ENCODE measurements at regions not wholly inside any gene's neighbourhood (a gene's known extent, or its start where the extent isn't known, plus 50 kb on each side); places are given as distances from the start of the nearest gene placed in this dataset.

DNA sequence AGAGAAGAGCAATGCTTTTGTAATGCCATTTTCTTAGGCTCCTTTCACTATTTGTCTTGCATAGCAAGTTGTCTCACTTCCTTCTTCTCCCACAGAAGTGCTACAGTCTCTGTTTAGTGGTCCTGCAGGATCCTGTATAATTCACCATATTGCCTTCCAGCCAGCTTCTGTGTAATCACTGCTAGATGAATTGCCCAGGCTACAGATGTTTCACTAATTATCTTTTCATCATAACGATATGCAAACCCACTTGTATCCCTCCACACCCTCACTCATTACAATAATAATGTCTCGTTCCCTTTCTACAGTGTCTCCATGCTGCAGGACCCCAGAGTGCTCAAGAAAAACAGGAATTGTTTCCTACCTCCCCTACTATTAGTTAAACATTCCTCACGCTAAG is 402.9 kb downstream of the TBL1XR1 start:
- DNase-seq (ENCODE audit: low spot score): no peak

DNA sequence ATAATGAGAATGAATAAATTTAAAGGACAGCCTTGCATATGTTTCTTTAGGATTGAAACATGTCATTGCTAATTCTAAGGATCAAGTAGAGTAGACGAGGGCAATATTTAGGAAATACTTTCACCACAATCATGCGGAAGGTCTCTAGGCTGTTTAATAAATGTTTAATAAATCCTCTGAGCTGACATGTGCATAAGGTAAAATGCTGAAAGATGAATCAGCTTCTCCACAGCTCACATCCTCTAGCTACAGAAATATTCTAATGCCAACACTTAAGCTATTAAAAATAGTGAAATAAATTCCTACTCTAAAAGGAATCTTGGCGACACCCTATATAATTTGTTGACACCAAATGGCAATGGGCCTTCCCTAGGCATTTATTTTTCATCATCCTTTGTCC is 407.3 kb downstream of the TBL1XR1 start:
- DNase-seq (ENCODE audit: low spot score): no peak

DNA sequence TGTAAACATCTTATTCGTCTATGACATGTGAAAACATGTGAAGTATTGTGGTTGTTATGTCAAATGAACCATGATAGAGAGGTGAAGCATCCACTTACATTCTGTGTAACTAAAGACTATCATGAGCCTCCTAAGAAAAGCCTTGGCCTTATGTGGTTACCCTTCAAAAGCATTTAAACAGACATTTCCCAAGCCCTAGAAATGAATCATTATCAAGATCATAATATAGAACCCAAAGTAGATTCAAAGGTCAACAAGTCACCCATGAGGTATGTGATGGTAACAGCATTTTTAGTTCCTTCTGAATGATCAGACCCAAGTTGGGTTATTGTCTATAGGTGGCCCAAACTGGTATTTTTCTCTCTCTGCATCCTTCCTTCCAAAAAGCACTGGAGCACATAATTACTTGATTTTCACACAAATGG is 408.0 kb downstream of the TBL1XR1 start:
- DNase-seq (ENCODE audit: low spot score): no peak

DNA sequence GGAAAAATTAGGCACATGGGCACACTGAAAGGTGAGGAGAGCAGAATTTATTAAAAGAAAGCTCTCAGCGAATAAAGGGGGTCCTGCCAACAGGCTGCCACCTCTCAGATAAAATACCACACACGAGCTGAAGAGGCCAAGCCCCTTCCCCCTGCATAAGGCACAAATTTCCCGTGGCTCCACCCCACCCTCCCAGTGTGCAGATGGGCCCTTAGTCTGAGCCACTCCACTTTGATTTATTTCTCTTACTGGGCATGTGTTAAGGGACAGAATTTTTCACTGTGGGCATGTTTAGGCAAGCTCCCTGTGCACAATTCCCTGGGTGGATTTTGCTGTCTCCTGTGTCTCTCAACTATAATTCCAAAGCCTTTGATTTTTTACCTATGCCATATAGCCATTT is 409.8 kb downstream of the TBL1XR1 start:
- DNase-seq (ENCODE audit: low spot score): no peak

DNA sequence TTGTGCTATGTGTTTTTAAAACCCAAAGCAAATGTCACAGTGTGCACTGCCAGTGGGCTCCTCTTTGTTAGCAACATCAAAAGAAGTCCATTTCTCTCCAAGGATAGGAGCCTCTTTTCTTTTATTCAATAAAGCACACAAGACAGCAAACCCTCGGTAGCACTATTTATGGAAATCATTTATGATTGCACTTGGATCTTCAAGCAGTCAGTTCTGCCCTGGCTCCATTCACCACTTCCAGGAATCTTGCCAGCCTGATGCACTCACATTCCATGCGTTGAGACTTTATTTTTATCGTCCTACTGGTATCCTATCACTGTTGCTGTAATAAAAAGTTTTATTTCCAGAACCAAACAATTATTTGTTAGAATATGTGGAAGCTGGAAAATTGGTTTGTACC is 412.1 kb downstream of the TBL1XR1 start:
- no peak for DNase-seq (ENCODE audit: low spot score)

DNA sequence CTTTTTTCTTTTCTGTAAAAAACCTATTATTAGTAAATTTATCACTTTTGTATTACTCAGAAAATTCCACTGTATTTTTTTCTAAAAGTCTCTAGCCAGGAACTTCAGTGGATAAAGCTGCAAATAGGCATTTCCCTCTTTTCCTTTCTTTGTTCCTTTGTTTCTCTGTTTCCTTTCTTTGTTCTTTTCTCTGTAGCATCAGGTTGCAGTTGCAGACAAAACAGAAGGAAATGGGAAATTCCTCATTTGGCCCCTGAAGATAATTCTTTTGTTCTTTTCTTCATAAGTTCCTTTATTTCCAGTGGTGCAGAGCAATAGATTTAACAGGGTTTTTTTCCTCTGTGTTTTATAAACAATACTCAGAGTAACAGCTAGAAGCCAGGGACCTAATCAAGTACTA is 416.5 kb downstream of the TBL1XR1 start:
- no peak for DNase-seq (ENCODE audit: low spot score)

DNA sequence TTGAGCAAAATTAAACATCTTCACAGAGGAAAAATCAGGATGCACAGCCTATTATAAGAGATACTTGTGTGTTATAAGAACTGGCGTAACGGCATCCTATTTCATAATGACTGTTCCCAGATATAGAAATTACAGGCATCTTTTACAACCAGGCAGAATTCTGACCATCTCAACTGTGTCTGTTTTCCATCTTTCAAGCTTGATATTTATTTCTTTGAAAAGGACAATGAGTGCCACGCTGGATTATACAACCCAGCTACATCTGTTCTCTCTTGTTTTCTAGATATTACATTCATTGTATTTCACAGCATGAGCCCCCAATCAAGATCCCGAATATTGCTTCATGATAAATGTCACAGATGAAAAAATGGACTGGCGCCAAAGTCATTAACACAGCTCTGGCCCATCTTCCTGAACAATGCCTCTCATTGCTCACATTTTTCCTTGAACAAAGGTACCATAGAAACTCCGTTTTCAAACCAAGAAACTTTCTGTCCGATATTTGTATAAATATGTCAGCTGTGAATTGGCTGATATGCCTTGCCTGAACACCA is 420.6 kb downstream of the TBL1XR1 start:
- DNase-seq (ENCODE audit: low spot score): no peak

DNA sequence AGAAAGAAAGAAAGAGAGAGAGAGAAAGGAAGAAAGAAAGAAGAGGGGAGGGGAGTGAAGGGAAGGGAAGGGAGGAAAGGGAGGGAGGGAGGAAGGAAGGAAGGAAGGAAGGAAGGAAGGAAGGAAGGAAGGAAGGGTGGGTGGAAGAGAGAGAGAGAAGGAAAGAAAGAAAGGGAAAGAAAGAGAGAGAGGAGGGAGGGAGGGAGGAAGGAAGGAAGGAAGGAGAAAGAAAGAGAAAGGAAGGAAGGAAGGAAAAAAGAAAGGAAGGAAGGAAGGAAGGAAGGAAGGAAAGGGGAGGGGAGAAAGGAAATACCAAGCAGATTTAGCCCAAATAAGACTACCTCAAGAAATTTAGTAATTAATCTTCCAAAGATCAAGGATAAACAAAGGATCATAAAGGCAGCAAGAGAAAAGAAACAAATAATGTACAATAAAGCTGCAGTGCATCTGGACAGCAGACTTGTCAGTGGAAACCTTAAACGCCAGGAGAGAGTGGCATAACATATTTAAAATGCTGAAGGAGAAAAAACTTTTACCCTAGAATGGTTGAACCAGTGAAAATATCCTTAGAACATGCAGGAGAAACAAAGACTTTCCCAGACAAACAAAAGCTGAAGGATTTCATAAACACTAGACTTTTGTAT is 427.6 kb downstream of the TBL1XR1 start:
- DNase-seq (ENCODE audit: low spot score): no peak

DNA sequence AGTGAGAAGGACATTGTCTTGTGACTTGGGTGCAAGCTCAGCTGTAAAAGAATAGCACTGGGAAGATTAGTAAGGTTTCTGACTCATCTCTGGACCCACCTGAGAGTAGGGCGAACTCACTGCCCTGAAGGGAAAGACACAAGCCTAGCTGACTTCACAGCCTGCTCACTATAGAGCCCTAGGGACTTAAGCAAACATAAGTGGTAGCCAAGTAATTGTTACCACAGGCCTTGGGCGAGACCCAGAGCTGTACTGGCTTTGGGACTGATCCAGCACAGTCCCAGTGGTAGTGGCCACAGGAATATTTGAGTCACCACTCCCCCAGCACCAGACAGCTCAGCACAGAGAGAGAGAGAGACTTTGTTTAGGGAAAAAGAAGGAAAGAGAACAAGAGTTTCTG is 429.9 kb downstream of the TBL1XR1 start:
- no peak for DNase-seq (ENCODE audit: low spot score)

DNA sequence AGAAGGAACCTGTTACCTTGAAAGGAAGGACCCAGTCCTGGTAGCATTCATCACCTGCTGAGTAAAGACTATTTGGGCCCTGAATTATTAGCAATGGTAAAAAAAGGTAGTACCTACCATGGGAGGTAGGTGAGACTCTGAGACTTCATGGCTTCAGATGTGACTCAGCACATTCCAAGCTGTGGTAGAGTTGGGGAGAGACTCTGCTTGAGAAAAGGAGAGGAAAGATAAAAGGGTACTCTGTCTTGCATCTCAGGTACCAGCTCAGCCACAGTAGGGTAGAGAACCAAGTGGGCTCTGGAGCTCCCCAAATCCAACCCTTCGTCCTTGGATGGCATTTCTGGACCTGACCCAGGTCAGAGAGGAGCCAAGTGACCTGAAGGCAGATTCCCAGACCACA is 430.4 kb downstream of the TBL1XR1 start:
- no peak for DNase-seq (ENCODE audit: low spot score)

DNA sequence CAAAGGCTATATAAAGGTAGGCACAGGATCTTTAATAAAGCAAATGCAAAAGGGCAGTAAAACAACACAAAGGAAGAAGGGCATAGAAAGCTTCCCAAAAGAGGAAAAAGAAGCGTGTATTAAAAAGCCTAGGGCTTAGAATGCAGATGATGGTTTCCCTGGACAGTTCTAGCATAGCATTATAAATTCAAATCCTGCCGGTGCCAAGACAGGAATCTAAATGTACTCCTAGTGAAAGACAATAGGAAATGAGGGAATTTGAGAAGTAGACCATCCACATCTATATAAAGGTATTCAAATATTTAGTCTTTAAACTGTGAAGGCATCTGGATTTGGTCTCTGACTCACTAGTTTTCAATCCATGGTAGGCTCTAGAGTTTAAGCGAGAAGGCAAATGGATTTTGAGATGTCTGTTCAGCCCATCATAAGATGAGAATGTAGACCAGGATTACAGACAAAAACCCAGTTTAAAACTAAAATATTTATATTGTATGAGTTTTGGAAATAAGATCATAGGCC is 431.8 kb downstream of the TBL1XR1 start:
- DNase-seq (ENCODE audit: low spot score): no peak

DNA sequence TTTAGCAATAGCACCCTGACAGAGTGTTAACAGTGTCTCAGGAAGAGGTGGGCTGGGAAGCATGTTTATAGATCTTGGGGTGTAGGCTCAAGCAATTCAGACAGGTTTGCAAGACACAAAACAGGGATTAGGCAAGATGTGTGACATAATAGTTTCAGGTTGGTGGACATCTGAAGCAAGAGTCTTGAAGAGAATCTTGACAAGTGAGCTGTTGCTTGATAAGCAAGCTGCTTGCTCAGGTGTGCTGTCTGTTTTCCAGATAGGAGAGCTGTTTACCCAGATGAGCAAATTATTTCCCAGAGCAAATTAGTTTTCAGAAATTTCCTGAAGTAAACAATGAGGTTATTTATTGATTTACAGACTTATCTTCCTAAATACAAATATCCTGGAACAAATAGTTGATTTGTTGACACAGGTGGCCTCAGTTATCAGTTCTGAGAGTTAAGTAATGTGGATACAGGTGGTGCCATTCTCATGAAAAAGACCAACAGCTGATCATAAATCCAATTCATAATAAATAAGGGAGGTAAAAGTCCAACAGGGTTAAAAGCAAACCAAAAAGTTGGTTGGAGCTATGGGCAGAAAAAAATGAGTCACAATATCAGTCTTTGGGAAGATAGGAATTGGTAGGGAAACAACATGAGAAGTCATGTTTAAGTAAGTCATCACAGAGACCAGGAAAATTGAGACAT is 437.3 kb downstream of the TBL1XR1 start:
- DNase-seq (ENCODE audit: low spot score): no peak

DNA sequence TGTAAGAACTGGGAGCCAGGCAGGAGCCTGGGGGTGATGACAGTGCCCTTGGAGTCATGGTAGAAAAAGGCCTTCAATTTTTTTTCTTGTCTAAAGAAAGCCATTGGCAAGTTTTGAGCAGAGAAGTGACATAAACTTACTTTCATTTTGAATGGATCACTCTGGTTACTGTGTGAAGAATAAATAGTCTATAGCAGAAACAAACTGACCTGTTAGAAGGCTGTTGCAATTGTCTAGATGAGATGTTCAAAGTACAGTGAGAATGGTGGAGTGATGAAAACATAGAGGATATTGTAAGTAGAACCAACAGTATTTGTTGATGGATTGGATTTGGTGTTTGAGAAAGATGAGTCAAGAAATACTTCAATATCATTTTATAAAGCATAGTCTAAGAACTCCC is 439.9 kb downstream of the TBL1XR1 start:
- no peak for DNase-seq (ENCODE audit: low spot score)

DNA sequence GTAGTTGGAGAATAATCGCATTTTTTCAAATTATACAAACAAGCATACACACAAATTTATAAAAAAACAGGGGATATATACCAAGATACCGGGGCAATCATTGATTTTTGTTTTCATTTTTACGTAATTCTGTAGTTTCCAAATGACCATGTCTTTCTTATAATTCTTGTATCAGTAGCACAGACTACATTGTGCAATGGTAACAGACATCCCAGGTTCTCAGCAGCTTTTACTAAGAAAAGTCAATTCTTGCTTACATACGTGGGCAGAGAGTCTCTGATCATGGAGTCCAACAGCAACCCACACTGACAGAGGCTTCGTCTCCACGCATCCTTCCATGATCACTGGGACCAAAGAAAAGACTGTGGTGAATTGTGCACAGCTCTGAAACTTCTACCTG is 441.3 kb downstream of the TBL1XR1 start:
- no peak for DNase-seq (ENCODE audit: low spot score)

DNA sequence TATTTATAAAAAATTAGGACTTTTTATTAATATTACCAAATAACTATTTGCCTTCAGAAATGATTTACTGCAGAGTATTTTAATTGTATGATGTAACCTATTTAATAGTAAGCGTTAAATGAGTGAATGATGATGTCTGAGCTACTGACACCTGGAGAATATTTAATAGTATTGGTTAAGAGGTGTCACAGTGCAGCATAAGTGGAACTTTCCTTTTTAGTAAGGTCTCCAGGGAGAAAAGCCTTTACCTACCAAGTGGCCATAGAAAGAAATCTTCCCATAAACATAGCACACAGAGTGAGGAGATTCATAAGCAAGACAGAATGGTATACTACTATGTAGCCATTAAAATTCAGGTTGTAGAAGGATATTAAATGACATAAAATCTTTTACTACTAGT is 441.7 kb downstream of the TBL1XR1 start:
- no peak for DNase-seq (ENCODE audit: low spot score)

DNA sequence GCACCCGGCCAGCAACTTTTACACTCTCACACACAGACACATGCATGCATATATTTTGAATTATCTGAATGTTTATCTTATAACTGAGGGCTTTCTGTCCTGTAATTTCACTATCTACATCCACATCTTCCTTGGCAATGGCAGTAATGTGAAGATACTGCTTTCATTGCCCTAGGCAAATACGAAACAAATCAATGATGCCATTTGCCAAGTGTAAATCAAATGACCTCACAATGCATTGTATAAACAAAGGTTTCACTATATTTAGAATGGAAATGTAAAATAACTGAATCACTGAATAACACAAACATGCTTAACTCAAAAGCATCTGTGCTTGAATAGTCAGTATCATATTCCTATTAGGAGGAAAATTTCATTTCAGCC is 455.6 kb downstream of the TBL1XR1 start:
- DNase-seq (ENCODE audit: low spot score): no peak

DNA sequence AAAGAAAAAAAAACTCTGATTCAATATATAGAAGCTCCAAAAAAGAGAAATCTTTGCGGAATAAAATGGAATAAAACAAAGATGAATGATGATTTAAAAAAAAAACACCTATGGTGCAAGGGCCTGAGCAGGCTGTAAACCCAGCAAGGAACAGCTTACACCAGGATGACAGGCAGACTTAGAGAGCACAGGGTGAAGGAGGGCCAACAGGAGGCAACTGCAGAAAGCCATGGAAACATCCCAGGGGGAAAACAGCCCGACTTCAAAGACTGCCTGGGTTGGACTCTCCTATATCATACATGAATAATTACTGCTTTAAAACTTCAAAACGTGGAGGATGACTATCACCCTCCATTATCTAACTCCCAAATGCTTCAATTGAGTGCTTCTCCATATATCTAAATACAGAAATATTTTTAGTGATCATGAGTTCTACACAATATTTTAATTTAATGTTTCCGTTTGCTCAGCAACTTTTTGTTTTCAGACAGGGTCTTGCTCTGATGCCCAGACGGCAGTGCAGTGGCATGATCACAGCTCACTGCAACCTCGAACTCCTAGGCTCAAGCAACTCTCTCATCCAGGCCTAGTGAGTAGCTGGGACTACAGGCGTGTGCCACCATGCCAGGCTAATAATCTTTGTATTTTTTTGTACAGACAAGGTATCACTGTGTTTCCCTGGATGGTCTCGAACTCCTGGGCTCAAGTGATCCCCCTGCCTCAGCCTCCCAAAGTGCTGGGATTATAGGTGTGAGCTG is 456.2 kb downstream of the TBL1XR1 start:
- DNase-seq (ENCODE audit: low spot score): no peak

DNA sequence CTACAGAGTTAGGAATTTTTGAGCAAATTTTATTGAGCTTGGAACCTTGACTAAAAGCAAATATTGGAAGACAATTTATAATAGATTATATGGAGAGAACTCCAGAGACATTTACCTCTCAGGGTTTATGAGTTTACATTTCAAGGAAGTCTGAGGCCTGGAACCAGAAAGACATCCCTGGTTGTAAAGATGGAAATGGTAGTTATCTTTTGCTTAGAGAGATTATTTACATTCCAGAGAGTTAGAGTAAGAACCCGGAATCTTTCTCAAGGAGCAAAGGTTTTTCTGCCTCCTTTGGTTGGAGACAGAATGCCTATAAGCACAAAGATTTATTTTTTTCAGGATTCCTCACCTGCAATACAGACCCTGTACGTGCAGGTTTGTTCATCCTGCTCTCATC is 458.1 kb downstream of the TBL1XR1 start:
- DNase-seq (ENCODE audit: low spot score): no peak

DNA sequence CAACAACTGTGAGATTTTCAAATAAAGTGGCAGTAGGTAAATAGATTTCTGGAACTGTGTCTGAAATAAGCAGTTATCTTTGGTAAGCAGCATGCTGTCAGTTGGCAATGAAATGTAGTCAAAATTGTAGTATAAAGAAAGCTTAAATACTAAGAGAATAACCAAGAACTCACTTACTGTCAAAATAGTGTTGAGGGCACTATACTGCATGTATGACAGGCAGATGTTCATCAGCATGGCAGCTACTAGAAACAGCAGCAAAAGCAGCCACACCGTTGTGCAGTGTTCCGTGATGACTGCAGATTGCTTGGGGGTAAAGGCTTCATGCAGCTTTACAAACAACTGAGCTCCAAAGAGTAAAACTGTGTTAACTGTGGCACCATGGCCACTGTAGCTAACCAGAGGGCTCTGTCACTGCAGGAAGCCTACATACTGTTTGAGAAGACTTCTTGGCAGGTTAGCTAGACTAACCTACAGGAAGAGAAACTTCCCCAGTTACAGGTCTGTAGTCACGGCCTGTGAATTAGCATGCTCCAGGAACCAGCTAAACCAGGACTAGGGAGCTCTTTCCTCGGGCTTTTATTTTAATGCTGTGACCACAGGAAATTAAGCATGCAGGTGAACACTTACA is 459.7 kb downstream of the TBL1XR1 start:
- DNase-seq (ENCODE audit: low spot score): no peak

DNA sequence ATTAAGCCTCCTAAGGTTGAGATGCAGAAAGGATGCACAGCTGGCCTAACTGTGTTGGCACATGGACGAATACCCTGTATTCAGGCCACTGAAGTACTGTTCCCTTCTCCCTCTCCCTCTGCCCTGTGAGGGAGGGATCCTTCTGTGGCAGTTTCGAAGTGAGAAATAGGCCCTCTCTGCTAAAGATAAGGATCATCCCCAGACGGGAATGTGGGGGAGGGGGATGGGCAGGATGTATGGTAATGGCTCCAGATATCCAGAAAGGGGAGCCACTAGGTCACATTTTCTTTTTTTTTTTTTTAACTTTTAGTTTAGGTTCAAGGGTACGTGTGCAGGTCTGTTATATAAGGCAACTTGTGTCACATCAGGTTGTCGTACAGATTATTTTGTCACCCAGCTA is 463.1 kb downstream of the TBL1XR1 start:
- DNase-seq (ENCODE audit: low spot score): no peak

DNA sequence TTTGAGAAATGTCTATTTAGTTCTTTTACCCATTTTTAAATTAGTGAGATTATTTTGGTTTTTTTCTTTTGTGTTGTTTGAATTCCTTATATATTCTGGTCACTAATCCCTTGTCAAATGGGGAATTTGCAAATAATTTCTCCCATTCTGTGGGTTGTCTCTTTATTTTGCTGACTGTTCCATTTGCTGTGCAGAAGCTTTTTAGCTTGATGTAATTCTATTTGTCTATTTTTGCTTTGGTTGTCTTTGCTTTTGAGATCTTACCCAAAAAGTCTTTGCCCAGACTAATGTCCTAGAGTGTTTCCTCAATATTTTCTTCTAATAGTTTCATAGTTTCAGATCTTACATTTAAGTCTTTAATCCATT is 472.9 kb downstream of the TBL1XR1 start:
- DNase-seq (ENCODE audit: low spot score): no peak

DNA sequence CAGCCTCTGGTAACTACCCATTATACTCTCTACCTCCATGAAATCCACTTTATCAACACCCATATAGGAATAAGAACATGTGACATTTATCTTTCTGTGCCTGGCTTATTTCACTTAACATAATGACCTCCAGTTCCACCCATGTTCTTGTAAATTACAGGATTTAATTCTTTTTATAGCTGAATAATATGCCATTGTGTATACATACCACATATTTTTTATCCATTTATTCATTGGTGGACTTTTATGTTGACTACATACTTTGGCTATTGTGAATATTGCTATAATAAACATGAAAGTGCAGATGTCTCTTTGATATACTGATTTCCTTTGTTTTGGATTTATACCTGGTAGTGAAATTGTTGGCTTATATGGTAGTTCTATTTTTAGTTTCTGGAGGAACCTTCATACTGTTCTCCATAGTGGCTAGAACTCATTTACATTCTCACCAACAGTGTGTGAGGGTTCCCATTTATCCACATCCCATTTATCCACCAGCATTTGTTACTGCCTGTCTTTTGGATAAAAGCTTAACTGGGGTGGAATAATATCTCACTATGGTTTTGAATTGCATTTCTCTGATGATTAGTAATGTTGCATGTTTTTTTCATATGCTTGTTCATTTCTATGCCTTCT is 473.4 kb downstream of the TBL1XR1 start:
- DNase-seq (ENCODE audit: low spot score): no peak

All from Ammon's horn (tissue), 1 donor.